A549 (cell line): ENCODE measurements at regions not wholly inside any gene's neighbourhood (a gene's known extent, or its start where the extent isn't known, plus 50 kb on each side); places are given as distances from the start of the nearest gene placed in this dataset.

Experiments
- BHLHE40 ChIP-seq: IDR thresholded peaks from 2 replicates; pipeline ENCODE4 v1.6.1; 2012; ENCODE audit warnings: low read depth, low read length, inconsistent platforms
- CTCF ChIP-seq: fragments of >200 bp; sonication (Bioruptor Twin); formaldehyde crosslinking; IDR thresholded peaks from 3 replicates; pipeline ENCODE4 v1.5.1; 2016
- E2F6 ChIP-seq: IDR thresholded peaks from 2 replicates; pipeline ENCODE4 v1.6.1; 2012; ENCODE audit warnings: low read depth, borderline replicate concordance
- ELK1 ChIP-seq: fragments of 150-350 bp; IDR thresholded peaks from 2 replicates; pipeline ENCODE4 v1.6.1; 2014; ENCODE audit warnings: low read depth, mild to moderate bottlenecking, low read length
- HOXA7 ChIP-seq: fragments of 250-450 bp; sonication (Bioruptor Pico); IDR thresholded peaks from 2 replicates; pipeline ENCODE4 v1.5.0; 2020; ENCODE audit warnings: mild to moderate bottlenecking, moderate library complexity
- MAX ChIP-seq: IDR thresholded peaks from 2 replicates; pipeline ENCODE4 v1.6.1; 2012
- NFE2L2 ChIP-seq: fragments of 150-350 bp; conservative IDR thresholded peaks from 2 replicates; pipeline ENCODE4 v1.6.1; 2014; ENCODE audit warnings: low read length
- PHF8 ChIP-seq: fragments of 200-600 bp; sonication (generic); IDR thresholded peaks from 2 replicates; pipeline ENCODE4 v1.6.1; 2016; ENCODE audit warnings: low read depth, mild to moderate bottlenecking, antibody characterized with exemption, moderate library complexity, borderline replicate concordance
- POLR2A ChIP-seq: IDR thresholded peaks from 2 replicates; pipeline ENCODE4 v1.6.1; 2012; ENCODE audit warnings: mild to moderate bottlenecking, low read length
- TF ChIP-seq, protein P1 (sequence below): IDR thresholded peaks from 2 replicates; pipeline ENCODE4 v1.6.1; 2012

- no peak for TF ChIP-seq CTCF
- no peak for TF ChIP-seq POLR2A
- TF ChIP-seq HOXA7, result no peak
- no peak for TF ChIP-seq BHLHE40
- TF ChIP-seq MAX, result no peak
- no peak for TF ChIP-seq ELK1
- TF ChIP-seq PHF8, result no peak
- TF ChIP-seq, protein P1, sequence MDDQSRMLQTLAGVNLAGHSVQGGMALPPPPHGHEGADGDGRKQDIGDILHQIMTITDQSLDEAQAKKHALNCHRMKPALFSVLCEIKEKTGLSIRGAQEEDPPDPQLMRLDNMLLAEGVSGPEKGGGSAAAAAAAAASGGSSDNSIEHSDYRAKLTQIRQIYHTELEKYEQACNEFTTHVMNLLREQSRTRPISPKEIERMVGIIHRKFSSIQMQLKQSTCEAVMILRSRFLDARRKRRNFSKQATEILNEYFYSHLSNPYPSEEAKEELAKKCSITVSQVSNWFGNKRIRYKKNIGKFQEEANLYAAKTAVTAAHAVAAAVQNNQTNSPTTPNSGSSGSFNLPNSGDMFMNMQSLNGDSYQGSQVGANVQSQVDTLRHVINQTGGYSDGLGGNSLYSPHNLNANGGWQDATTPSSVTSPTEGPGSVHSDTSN, result no peak
- TF ChIP-seq E2F6, result no peak
- no peak for TF ChIP-seq NFE2L2
Measured at GRCh38 chr3:35383216-35383615, 256.1 kb upstream of the ARPP21 start.
